Astrocyte (in vitro differentiated cells and primary cell): ENCODE measurements at regions not wholly inside any gene's neighbourhood (a gene's known extent, or its start where the extent isn't known, plus 50 kb on each side); places are given as distances from the start of the nearest gene placed in this dataset.
"Not testable (repeated sequence)": the region's sequence is repeated elsewhere in the genome, so short reads cannot be mapped to it uniquely, and the experiment has no call there.

Experiments used
- DNase-seq: peaks from one replicate; pipeline ENCODE4 v3.0.0-alpha.2; 2010; ENCODE audit warnings: low read depth
- FAIRE-seq: peaks from 2 replicates; lab custom pipeline; 2011; peaks lifted over from hg19 to GRCh38; lab: Jason Lieb, UNC
- H2AFZ ChIP-seq: 2 replicates; pipeline ENCODE4 v1.6.0; 2012; ENCODE audit warnings: low read depth, low read length, inconsistent platforms
- H3K27ac ChIP-seq: 2 replicates; pipeline ENCODE4 v1.5.1; 2011; ENCODE audit warnings: low read depth, low read length, inconsistent platforms
- H3K27me3 ChIP-seq: 2 replicates; pipeline ENCODE4 v1.6.0; 2011; ENCODE audit warnings: low read length, inconsistent platforms; ENCODE audit not compliant: insufficient read depth
- H3K36me3 ChIP-seq: 2 replicates; pipeline ENCODE4 v1.5.1; 2011; ENCODE audit warnings: low read length, inconsistent platforms; ENCODE audit not compliant: insufficient read depth
- H3K4me1 ChIP-seq: 2 replicates; pipeline ENCODE4 v1.5.1; 2011; ENCODE audit warnings: low read length, inconsistent platforms; ENCODE audit not compliant: insufficient read depth
- H3K4me2 ChIP-seq: 2 replicates; pipeline ENCODE4 v1.6.0; 2012; ENCODE audit warnings: low read length, inconsistent platforms
- H3K4me3 ChIP-seq: 2 replicates; pipeline ENCODE4 v1.5.1; 2011; ENCODE audit warnings: low read depth, mild to moderate bottlenecking, low read length, inconsistent platforms; ENCODE audit not compliant: insufficient read depth
- H3K79me2 ChIP-seq: 2 replicates; pipeline ENCODE4 v1.6.0; 2012; ENCODE audit warnings: mild to moderate bottlenecking, low read length, inconsistent platforms; ENCODE audit not compliant: insufficient read depth
- H3K9ac ChIP-seq: 2 replicates; pipeline ENCODE4 v1.6.0; 2012; ENCODE audit warnings: mild to moderate bottlenecking, low read length, inconsistent platforms
- H3K9me3 ChIP-seq: 2 replicates; pipeline ENCODE4 v1.5.1; 2012; ENCODE audit warnings: low read depth, mild to moderate bottlenecking, low read length, inconsistent platforms; ENCODE audit not compliant: insufficient read depth
- H4K20me1 ChIP-seq: 2 replicates; pipeline ENCODE4 v1.6.0; 2012; ENCODE audit warnings: low read length, inconsistent platforms; ENCODE audit not compliant: insufficient read depth
- H3K27ac Mint-ChIP-seq: one replicate; pipeline ENCODE4 v1.8.0; 2021; ENCODE audit warnings: mild to moderate bottlenecking, mixed read lengths; ENCODE audit not compliant: unreplicated experiment
- H3K27me3 Mint-ChIP-seq: one replicate; pipeline ENCODE4 v1.8.0; 2021; ENCODE audit warnings: low read depth, mixed read lengths; ENCODE audit not compliant: unreplicated experiment
- H3K36me3 Mint-ChIP-seq: one replicate; pipeline ENCODE4 v1.8.0; 2021; ENCODE audit warnings: low read depth, mixed read lengths; ENCODE audit not compliant: unreplicated experiment
- H3K4me1 Mint-ChIP-seq: one replicate; pipeline ENCODE4 v1.8.0; 2021; ENCODE audit warnings: low read depth, mixed read lengths; ENCODE audit not compliant: unreplicated experiment
- H3K4me3 Mint-ChIP-seq: one replicate; pipeline ENCODE4 v1.8.0; 2021; ENCODE audit warnings: mild to moderate bottlenecking, moderate library complexity, mixed read lengths; ENCODE audit not compliant: unreplicated experiment
- H3K9me3 Mint-ChIP-seq: one replicate; pipeline ENCODE4 v1.8.0; 2021; ENCODE audit warnings: mild to moderate bottlenecking, mixed read lengths; ENCODE audit not compliant: unreplicated experiment

DNA sequence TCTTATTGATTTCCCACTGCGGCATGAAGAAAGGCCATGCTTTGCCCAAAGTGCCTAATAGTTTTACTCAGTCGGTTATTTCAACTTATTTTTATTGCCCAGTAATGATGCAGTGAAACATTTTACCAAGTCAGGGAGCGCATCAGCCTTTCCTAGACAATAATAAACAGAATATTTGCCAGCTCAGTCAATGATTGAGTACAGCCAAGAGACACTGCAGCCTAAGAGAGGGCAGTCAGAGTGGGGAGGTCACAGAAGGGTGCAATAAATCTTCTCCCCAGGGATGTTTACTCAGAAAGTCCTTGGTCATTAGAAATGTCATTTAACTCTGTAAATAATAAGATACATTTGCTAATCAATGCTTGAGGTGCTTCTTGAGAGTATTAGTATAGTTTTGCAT is 271.0 kb downstream of the SPATA31A7 start:
- H3K36me3 ChIP-seq, FAIRE-seq, H2AFZ ChIP-seq, H3K9me3 Mint-ChIP-seq, H3K27me3 Mint-ChIP-seq, H3K27ac ChIP-seq, H3K9ac ChIP-seq, H3K79me2 ChIP-seq, H3K27me3 ChIP-seq, DNase-seq, H3K4me1 Mint-ChIP-seq, H3K36me3 Mint-ChIP-seq, H3K4me3 Mint-ChIP-seq, H4K20me1 ChIP-seq, H3K4me2 ChIP-seq, H3K9me3 ChIP-seq, H3K4me1 ChIP-seq, H3K4me3 ChIP-seq, H3K27ac Mint-ChIP-seq: not testable (repeated sequence)
